ENCODE measurements at regions not wholly inside any gene's neighbourhood (a gene's known extent, or its start where the extent isn't known, plus 50 kb on each side); places are given as distances from the start of the nearest gene placed in this dataset.

GRCh38 chr3:191030929-191031328 lies 168.1 kb upstream of the OSTN start:
- TF ChIP-seq MXI1 (IDR thresholded peaks at IDR 0.05; ENCODE audit: borderline replicate concordance, low read depth, low read length) (no peak), SMC3 (IDR thresholded peaks at IDR 0.05; ENCODE audit: low read depth, low read length) (no peak), CTCF (conservative IDR thresholded peaks at IDR 0.05; ENCODE audit: low read depth, low read length) (no peak), MAFK (IDR thresholded peaks at IDR 0.05; ENCODE audit: low read depth, low read length) (no peak), POLR2A (IDR thresholded peaks at IDR 0.05; ENCODE audit: low read depth, low read length) (no peak), RAD21 (IDR thresholded peaks at IDR 0.05; ENCODE audit: low read length) (no peak), FOS (IDR thresholded peaks at IDR 0.05; ENCODE audit: low read depth, low read length) (no peak), RFX5 (IDR thresholded peaks at IDR 0.05; ENCODE audit: low read depth, low read length) (no peak), MAZ (IDR thresholded peaks at IDR 0.05; ENCODE audit: borderline replicate concordance, low read depth, low read length) (no peak), ELK1 (IDR thresholded peaks at IDR 0.05; ENCODE audit: borderline replicate concordance, low read depth, low read length) (no peak)

All from IMR-90 (cell line).